T-helper 2 cell treated with Interferon-gamma antibody and Interleukin-4, amounts not matched to agents 5 μg/mL and 100 μg/mL, for 36 hours (primary cell): ENCODE measurements at regions not wholly inside any gene's neighbourhood (a gene's known extent, or its start where the extent isn't known, plus 50 kb on each side); places are given as distances from the start of the nearest gene placed in this dataset.
"Not testable (repeated sequence)": the region's sequence is repeated elsewhere in the genome, so short reads cannot be mapped to it uniquely, and the experiment has no call there.

Source experiments
- DNase-seq: peaks from one replicate; pipeline ENCODE4 v3.0.0; 2021; ENCODE audit warnings: low spot score
- H3K27ac Mint-ChIP-seq: one replicate; pipeline ENCODE4 v1.8.0; 2021; ENCODE audit warnings: mild to moderate bottlenecking, mixed read lengths
- H3K27me3 Mint-ChIP-seq: one replicate; pipeline ENCODE4 v1.8.0; 2021; ENCODE audit warnings: low read depth, mixed read lengths
- H3K36me3 Mint-ChIP-seq: one replicate; pipeline ENCODE4 v1.8.0; 2021; ENCODE audit warnings: low read depth, mixed read lengths
- H3K4me1 Mint-ChIP-seq: one replicate; pipeline ENCODE4 v1.8.0; 2021; ENCODE audit warnings: low read depth, mixed read lengths
- H3K4me3 Mint-ChIP-seq: one replicate; pipeline ENCODE4 v1.8.0; 2022; ENCODE audit warnings: mild to moderate bottlenecking, moderate library complexity, mixed read lengths
- H3K9me3 Mint-ChIP-seq: one replicate; pipeline ENCODE4 v1.8.0; 2021; ENCODE audit warnings: mixed read lengths

GRCh38 chr17:21774263-21774662 is 81.9 kb downstream of the KCNJ18 start:
- no peaks in the 10 kb centered on the region for H3K36me3 Mint-ChIP-seq
- peaks cover 4% of the 10 kb centered on the region for H3K9me3 Mint-ChIP-seq
- no peaks in the 10 kb centered on the region for H3K4me1 Mint-ChIP-seq
- no peak for DNase-seq
- no peaks in the 10 kb centered on the region for H3K27me3 Mint-ChIP-seq
- H3K27ac Mint-ChIP-seq = no peak overlapping the region
- H3K4me3 Mint-ChIP-seq = no peak overlapping the region

DNA sequence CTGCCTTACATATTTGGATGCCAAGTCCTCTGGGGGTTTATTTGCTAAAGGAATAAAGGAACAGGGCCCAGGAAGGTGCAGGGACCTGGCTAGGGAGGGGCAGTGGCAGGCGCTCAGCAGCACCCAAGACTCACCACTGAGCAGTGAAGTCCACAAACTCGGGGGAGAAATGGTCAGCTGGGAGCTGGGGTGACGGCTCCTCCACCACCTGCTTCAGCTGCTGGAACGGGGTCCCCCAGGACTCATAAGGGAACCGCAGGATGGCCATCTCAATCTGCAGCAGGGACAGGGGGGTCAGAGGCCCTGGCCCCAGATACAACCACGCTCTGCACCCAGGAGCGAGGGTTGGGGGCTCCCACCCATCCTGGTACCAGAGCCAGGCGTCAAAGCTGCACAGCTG is 83.2 kb downstream of the KCNJ18 start:
- not testable (repeated sequence) for H3K9me3 Mint-ChIP-seq, H3K36me3 Mint-ChIP-seq, H3K27ac Mint-ChIP-seq, H3K4me3 Mint-ChIP-seq, DNase-seq, H3K27me3 Mint-ChIP-seq, H3K4me1 Mint-ChIP-seq

DNA sequence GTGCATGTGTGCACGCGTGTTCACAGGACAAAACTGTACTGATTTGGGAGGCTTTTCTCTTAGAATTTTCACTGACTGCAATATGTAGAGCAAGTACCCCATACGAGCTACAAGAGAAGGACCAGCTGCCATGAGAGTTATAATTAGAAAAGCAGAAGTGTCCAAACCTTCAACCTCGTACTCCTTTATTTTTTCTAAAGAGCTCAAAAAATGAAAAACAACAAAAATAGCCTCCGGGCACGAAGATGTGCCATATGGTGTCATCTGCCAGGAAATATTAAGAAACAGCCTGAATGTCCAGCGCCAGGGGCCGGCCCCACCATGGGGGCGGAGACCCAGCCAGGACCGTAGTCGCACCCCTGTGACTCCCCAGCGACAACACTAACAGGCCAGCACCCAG is 84.6 kb downstream of the KCNJ18 start:
- H3K27ac Mint-ChIP-seq, H3K36me3 Mint-ChIP-seq, H3K4me1 Mint-ChIP-seq, H3K27me3 Mint-ChIP-seq, H3K4me3 Mint-ChIP-seq, H3K9me3 Mint-ChIP-seq, DNase-seq: not testable (repeated sequence)

DNA sequence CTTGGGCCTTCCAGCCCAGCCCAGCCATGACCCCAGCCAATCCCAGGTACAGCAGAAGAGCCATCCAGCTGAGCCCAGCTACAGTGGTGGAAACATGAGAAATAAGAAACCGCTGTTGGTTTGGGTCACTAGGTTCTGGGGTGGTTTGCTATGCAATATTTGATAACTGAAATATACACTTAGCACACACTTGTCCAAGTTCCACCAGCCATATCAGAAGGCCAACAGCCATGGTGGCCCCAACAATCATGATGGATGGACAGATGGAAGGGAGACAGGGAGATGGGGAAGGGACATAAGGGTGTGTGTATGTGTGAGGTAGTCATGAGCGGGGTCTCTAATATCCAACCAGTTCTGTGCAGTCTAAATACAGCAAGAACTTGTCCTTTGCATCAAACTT is 86.5 kb downstream of the KCNJ18 start:
- DNase-seq, H3K9me3 Mint-ChIP-seq, H3K4me3 Mint-ChIP-seq, H3K4me1 Mint-ChIP-seq, H3K27me3 Mint-ChIP-seq, H3K27ac Mint-ChIP-seq, H3K36me3 Mint-ChIP-seq: not testable (repeated sequence)

DNA sequence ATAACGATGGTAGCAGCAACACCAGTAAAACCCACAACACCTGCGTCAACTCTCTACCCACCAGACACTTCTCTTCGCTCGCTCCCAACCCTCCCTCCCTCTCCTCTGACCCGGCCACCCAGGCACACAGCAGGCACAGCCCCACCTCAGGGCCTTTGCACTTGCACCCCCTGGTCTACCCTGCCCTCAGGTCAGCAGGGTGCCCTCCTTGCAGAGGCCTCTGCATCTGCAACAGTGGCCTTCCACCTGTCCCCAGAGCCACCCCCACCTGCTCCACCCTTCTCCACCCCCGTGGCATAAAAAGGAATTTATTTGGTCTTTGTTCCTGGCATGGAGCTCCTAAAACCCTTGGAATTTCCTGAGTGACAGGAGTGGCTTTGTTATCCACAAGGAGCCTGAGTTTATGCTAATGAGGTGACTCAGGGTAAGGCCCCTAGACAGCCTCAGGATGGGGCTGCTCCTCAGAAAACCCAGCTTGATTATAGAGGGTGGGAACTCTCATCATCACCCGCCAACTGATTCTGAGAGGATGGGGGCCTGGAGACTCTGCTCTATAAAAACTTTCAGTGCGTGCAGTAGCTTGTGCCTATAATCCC is 88.1 kb downstream of the KCNJ18 start:
- not testable (repeated sequence) for H3K4me3 Mint-ChIP-seq, H3K4me1 Mint-ChIP-seq, DNase-seq, H3K27ac Mint-ChIP-seq, H3K36me3 Mint-ChIP-seq, H3K9me3 Mint-ChIP-seq, H3K27me3 Mint-ChIP-seq

DNA sequence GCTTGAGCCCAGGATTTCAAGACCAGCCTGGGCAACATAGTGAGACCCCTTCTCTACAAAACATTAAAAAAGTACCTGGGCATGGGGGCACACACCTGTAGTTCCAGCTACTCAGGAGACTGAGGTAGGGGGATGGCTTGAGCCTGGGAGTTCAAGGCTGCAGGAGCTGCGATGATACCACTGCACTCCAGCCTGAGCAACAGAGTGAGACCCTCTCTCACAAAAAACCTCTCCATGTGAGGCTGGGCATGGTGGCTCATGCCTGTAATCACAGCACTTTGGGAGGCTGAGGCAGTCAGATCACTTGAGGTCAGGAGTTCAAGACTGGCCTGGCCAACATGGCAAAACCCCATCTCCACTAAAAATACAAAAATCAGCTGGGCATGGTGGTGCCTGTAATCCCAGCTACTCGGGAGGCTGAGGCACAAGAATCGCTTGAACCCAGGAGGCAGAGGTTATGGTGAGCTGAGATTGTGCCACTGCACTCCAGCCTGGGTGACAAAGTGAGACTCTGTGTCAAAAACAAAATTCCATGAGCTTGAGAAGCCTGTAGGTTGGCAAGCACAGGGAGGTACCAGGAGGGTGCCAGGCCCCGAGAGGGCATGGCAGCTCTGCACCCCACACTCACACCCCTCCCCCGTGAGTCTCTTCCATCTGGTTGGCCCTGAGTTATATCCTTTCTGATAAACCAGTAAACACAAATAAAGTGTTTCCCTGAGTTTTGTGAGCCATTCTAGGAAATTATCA is 88.8 kb downstream of the KCNJ18 start:
- H3K4me3 Mint-ChIP-seq, H3K27me3 Mint-ChIP-seq, H3K9me3 Mint-ChIP-seq, H3K27ac Mint-ChIP-seq, H3K4me1 Mint-ChIP-seq, H3K36me3 Mint-ChIP-seq, DNase-seq: not testable (repeated sequence)

GRCh38 chr17:21781666-21782024 is 89.3 kb downstream of the KCNJ18 start:
- H3K36me3 Mint-ChIP-seq, DNase-seq, H3K27me3 Mint-ChIP-seq, H3K4me1 Mint-ChIP-seq, H3K27ac Mint-ChIP-seq, H3K4me3 Mint-ChIP-seq, H3K9me3 Mint-ChIP-seq: not testable (repeated sequence)

- H3K4me3 Mint-ChIP-seq, H3K36me3 Mint-ChIP-seq, H3K27ac Mint-ChIP-seq, H3K27me3 Mint-ChIP-seq, H3K4me1 Mint-ChIP-seq, H3K9me3 Mint-ChIP-seq, DNase-seq: not testable (repeated sequence)
Observed at GRCh38 chr17:21782107-21782506, 89.8 kb downstream of the KCNJ18 start.

- H3K4me1 Mint-ChIP-seq, DNase-seq, H3K9me3 Mint-ChIP-seq, H3K36me3 Mint-ChIP-seq, H3K4me3 Mint-ChIP-seq, H3K27me3 Mint-ChIP-seq, H3K27ac Mint-ChIP-seq: not testable (repeated sequence)
Observed at GRCh38 chr17:21782604-21783003, 90.3 kb downstream of the KCNJ18 start.

DNA sequence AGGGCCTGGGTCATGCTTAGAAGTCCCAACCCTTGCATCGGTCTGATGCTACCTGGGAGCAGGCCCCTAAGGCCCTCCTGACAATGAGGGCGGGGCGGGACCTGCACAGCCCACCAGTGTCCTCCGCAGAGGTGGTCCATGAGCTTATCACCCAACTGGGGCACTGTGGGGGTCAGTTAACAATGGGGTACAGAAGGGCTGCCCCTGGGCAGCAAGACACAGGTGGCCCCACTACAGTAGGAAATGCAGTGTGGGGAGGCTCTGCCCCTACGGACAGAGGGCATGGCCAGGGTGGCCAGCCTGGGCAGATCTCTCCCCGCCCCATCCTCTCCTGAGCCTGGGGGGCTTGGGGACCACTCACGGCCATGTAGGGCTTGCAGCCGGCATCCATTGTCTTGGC is 90.7 kb downstream of the KCNJ18 start:
- not testable (repeated sequence) for H3K9me3 Mint-ChIP-seq, H3K27me3 Mint-ChIP-seq, DNase-seq, H3K36me3 Mint-ChIP-seq, H3K4me3 Mint-ChIP-seq, H3K4me1 Mint-ChIP-seq, H3K27ac Mint-ChIP-seq

GRCh38 chr17:21814272-21814671 is 121.9 kb downstream of the KCNJ18 start:
- H3K4me3 Mint-ChIP-seq = not testable (repeated sequence)

GRCh38 chr17:21814776-21815175 is 122.5 kb downstream of the KCNJ18 start:
- Mint-ChIP-seq H3K4me1 (no peaks in the 10 kb centered on the region), H3K27ac (no peak overlapping the region), H3K27me3 (no peaks in the 10 kb centered on the region), H3K4me3 (no peak overlapping the region), H3K9me3 (peaks cover 20% of the 10 kb centered on the region), H3K36me3 (no peaks in the 10 kb centered on the region)
- DNase-seq = no peak

More at GRCh38 chr17:21814272-21814671, 121.9 kb downstream of the KCNJ18 start:
- peaks cover 20% of the 10 kb centered on the region for H3K9me3 Mint-ChIP-seq
- H3K36me3 Mint-ChIP-seq, H3K27me3 Mint-ChIP-seq, H3K27ac Mint-ChIP-seq, DNase-seq, H3K4me1 Mint-ChIP-seq: not testable (repeated sequence)

GRCh38 chr17:21815352-21816063 is 123.2 kb downstream of the KCNJ18 start:
- DNase-seq = no peak
- H3K4me3 Mint-ChIP-seq = no peak overlapping the region
- no peaks in the 10 kb centered on the region for H3K36me3 Mint-ChIP-seq
- H3K27ac Mint-ChIP-seq = no peak overlapping the region
- H3K4me1 Mint-ChIP-seq = no peaks in the 10 kb centered on the region
- peaks cover 20% of the 10 kb centered on the region for H3K9me3 Mint-ChIP-seq
- no peaks in the 10 kb centered on the region for H3K27me3 Mint-ChIP-seq

- H3K4me3 Mint-ChIP-seq = no peak overlapping the region
- no peaks in the 10 kb centered on the region for H3K36me3 Mint-ChIP-seq
- no peak overlapping the region for H3K27ac Mint-ChIP-seq
- DNase-seq = no peak
- no peaks in the 10 kb centered on the region for H3K27me3 Mint-ChIP-seq
- H3K4me1 Mint-ChIP-seq = no peaks in the 10 kb centered on the region
- peaks cover 20% of the 10 kb centered on the region for H3K9me3 Mint-ChIP-seq
Observed at GRCh38 chr17:21816592-21817567, 124.6 kb downstream of the KCNJ18 start.
